ENCODE measurements at regions not wholly inside any gene's neighbourhood (a gene's known extent, or its start where the extent isn't known, plus 50 kb on each side); places are given as distances from the start of the nearest gene placed in this dataset.

DNA sequence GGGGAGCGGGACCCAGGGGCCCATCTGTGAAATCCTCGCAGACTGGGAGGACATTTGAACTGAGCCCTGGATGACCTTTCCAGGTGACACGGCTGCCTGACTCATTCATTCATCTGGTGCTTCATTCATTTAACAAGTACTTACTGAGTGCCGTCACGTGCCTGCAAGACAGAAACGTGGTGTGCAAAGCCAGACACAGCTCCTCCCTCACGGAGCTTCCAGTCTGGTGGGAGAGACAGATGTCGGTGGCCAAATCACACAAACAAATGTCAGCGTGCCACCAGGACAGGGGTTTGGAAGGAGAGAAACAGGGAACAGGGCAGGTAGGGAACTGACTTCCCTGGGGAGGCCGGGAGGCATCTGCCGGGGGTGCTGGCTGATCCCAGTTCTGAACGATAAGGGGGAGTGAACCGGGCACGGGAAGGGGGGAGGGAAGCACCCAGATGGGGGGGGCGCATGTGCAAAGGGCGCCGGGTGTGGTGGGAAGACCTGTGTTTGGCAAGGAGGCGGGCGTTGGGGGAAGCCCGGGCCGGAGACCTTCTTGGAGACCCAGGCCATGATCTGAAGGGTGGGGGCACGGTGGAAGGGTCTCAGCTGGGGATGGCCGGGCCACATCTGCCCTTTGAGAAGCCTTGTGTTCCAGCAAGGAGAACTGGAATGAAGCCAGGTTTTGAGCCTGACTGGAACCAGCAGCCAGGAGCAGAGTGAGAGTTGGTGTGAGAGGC is 93.6 kb upstream of the CIBAR2 start:
- H4K20me1 ChIP-seq (ENCODE audit: insufficient read depth, low read length, poor library complexity, severe bottlenecking): no peaks in the 10 kb centered on the region
- H3K4me2 ChIP-seq (ENCODE audit: low read depth, low read length, poor library complexity, severe bottlenecking): no peak overlapping the region
- no peak overlapping the region for H3K4me3 ChIP-seq (ENCODE audit: low read length, poor library complexity, severe bottlenecking)
- no peak for TF ChIP-seq EZH2phosphoT487 (IDR thresholded peaks at IDR 0.05; ENCODE audit: borderline replicate concordance)
- TF ChIP-seq, protein P1, sequence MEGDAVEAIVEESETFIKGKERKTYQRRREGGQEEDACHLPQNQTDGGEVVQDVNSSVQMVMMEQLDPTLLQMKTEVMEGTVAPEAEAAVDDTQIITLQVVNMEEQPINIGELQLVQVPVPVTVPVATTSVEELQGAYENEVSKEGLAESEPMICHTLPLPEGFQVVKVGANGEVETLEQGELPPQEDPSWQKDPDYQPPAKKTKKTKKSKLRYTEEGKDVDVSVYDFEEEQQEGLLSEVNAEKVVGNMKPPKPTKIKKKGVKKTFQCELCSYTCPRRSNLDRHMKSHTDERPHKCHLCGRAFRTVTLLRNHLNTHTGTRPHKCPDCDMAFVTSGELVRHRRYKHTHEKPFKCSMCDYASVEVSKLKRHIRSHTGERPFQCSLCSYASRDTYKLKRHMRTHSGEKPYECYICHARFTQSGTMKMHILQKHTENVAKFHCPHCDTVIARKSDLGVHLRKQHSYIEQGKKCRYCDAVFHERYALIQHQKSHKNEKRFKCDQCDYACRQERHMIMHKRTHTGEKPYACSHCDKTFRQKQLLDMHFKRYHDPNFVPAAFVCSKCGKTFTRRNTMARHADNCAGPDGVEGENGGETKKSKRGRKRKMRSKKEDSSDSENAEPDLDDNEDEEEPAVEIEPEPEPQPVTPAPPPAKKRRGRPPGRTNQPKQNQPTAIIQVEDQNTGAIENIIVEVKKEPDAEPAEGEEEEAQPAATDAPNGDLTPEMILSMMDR (conservative IDR thresholded peaks at IDR 0.05; ENCODE audit: low read length): no peak
- no peaks in the 10 kb centered on the region for H3K9me3 ChIP-seq (ENCODE audit: insufficient read depth, low read depth, low read length)
- H3K9ac ChIP-seq (ENCODE audit: low read depth, low read length, poor library complexity, severe bottlenecking): no peak overlapping the region
- no peaks in the 10 kb centered on the region for H3K9me2 ChIP-seq (replicated peaks; ENCODE audit: low read depth, low read length)
- H3K79me2 ChIP-seq (ENCODE audit: insufficient read depth, low read length): no peaks in the 10 kb centered on the region
- no peaks in the 10 kb centered on the region for H3K4me1 ChIP-seq (ENCODE audit: insufficient read depth, low read length, poor library complexity, severe bottlenecking)
- H3F3A ChIP-seq (ENCODE audit: low read depth): no peaks in the 10 kb centered on the region
- H2AFZ ChIP-seq (ENCODE audit: low read length): no peak overlapping the region
- no peaks in the 10 kb centered on the region for H3K27me3 ChIP-seq (ENCODE audit: insufficient read depth, low read length, poor library complexity, severe bottlenecking)
- H3K36me3 ChIP-seq (ENCODE audit: insufficient read depth, low read length): no peaks in the 10 kb centered on the region

DNA sequence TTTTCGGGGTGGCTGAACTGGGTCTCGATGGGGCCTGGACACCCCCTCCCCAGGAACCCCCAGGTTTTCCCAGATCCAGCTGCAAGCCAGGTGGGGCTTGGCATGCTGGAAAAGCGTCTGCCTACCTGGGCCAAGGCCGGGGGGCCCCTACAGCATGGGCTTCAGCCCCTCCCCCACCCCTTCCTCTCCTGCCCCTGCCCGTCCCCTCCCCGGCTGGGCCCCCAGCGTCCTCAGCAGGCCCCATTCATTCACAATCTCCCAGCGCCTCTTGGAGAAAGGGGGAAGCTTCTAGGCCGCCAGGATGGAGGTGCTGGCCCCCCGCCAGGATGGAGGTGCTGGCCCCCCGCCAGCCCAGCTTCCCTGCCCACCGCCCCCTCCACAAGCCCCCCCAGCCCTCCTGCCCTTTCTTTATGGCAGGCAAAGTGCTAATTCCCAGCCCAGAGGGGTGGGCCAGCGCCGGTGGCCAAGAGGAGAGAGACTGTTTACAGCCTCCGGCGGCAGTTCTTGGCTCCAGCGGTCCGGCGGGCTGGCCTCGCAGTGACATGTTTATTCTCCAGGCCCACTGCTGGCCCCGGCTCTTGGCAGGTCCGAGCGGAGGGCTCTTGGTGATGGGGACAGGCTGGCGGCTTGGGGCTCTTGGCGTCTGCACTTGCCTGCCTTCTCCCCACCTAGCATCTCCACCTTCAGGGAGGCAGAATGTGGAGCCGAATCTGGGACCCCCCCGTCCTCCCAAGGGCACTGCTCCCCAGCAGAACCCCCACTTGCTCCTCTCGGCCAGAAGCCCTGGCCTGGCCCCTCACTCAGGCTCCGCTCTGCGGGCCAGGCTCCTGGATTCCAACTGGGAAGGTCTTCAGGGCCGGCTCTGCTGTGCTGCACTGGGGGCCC is 94.4 kb upstream of the CIBAR2 start:
- H3K4me2 ChIP-seq (ENCODE audit: low read depth, low read length, poor library complexity, severe bottlenecking): no peak overlapping the region
- no peaks in the 10 kb centered on the region for H4K20me1 ChIP-seq (ENCODE audit: insufficient read depth, low read length, poor library complexity, severe bottlenecking)
- no peak for TF ChIP-seq EZH2phosphoT487 (IDR thresholded peaks at IDR 0.05; ENCODE audit: borderline replicate concordance)
- TF ChIP-seq, protein P1 (conservative IDR thresholded peaks at IDR 0.05; ENCODE audit: low read length): no peak
- no peaks in the 10 kb centered on the region for H3K4me1 ChIP-seq (ENCODE audit: insufficient read depth, low read length, poor library complexity, severe bottlenecking)
- no peak overlapping the region for H2AFZ ChIP-seq (ENCODE audit: low read length)
- H3F3A ChIP-seq (ENCODE audit: low read depth): no peaks in the 10 kb centered on the region
- no peak overlapping the region for H3K9ac ChIP-seq (ENCODE audit: low read depth, low read length, poor library complexity, severe bottlenecking)
- no peaks in the 10 kb centered on the region for H3K27me3 ChIP-seq (ENCODE audit: insufficient read depth, low read length, poor library complexity, severe bottlenecking)
- H3K9me3 ChIP-seq (ENCODE audit: insufficient read depth, low read depth, low read length): no peaks in the 10 kb centered on the region
- H3K4me3 ChIP-seq (ENCODE audit: low read length, poor library complexity, severe bottlenecking): no peak overlapping the region
- no peaks in the 10 kb centered on the region for H3K36me3 ChIP-seq (ENCODE audit: insufficient read depth, low read length)
- no peaks in the 10 kb centered on the region for H3K79me2 ChIP-seq (ENCODE audit: insufficient read depth, low read length)
- no peaks in the 10 kb centered on the region for H3K9me2 ChIP-seq (replicated peaks; ENCODE audit: low read depth, low read length)

DNA sequence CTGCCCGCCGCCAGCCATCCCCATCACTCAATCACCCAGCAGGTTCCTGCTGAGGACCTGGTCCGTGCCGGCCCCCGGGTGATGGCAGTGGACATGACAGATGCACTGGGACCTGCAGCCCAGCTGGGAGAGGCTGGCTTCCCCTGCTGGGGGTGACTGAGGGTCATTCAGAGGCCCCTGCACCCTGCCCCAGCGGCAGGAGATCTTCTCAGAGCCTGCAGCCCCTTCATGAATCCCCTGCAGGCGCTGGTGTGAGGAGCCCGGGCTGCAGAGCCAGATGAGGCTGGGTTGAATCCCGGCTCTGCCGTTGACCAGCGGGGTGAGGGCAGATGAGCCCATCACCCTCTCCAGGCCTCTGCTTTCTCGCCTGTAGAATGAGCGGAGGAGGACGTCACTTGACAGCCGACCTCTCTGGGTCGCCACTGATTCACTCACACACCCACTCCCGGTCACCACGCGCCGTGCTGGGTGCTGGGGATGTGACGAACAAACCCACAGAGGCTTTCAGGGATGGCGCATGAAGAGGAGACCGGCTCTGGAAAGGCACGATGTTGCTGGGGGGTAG is 95.2 kb upstream of the CIBAR2 start:
- Histone ChIP-seq H3K9ac (ENCODE audit: low read depth, low read length, poor library complexity, severe bottlenecking) (no peak overlapping the region), H3K9me3 (ENCODE audit: insufficient read depth, low read depth, low read length) (no peaks in the 10 kb centered on the region), H3F3A (ENCODE audit: low read depth) (no peaks in the 10 kb centered on the region), H3K27me3 (ENCODE audit: insufficient read depth, low read length, poor library complexity, severe bottlenecking) (no peaks in the 10 kb centered on the region), H4K20me1 (ENCODE audit: insufficient read depth, low read length, poor library complexity, severe bottlenecking) (no peaks in the 10 kb centered on the region), H3K36me3 (ENCODE audit: insufficient read depth, low read length) (no peaks in the 10 kb centered on the region), H2AFZ (ENCODE audit: low read length) (no peak overlapping the region), H3K4me1 (ENCODE audit: insufficient read depth, low read length, poor library complexity, severe bottlenecking) (no peaks in the 10 kb centered on the region), H3K9me2 (replicated peaks; ENCODE audit: low read depth, low read length) (no peaks in the 10 kb centered on the region), H3K79me2 (ENCODE audit: insufficient read depth, low read length) (no peaks in the 10 kb centered on the region), H3K4me2 (ENCODE audit: low read depth, low read length, poor library complexity, severe bottlenecking) (no peak overlapping the region), H3K4me3 (ENCODE audit: low read length, poor library complexity, severe bottlenecking) (no peak overlapping the region)
- TF ChIP-seq, protein P1 (conservative IDR thresholded peaks at IDR 0.05; ENCODE audit: low read length): no peak
- no peak for TF ChIP-seq EZH2phosphoT487 (IDR thresholded peaks at IDR 0.05; ENCODE audit: borderline replicate concordance)

All from Loucy (cell line).